ENCODE measurements at regions not wholly inside any gene's neighbourhood (a gene's known extent, or its start where the extent isn't known, plus 50 kb on each side); places are given as distances from the start of the nearest gene placed in this dataset.
A peak's percentile ranks its signal among the peaks of the same experiment; 100 is the strongest.

- H2AFZ ChIP-seq (ENCODE audit: low read depth, low read length), result peak overlapping the region; percentile 16
- no TSS peak for BruUV-seq (replicated peaks)
- H3K9ac ChIP-seq (replicated peaks; ENCODE audit: extremely low read depth, insufficient read depth, low read length), result no peak overlapping the region
- H3K79me2 ChIP-seq (ENCODE audit: control insufficient read depth, insufficient read depth, low read length), result peaks cover 10% of the 10 kb centered on the region
- peak; percentile 4 for FAIRE-seq
- peak overlapping the region; percentile 46 for H3K27ac ChIP-seq (ENCODE audit: insufficient read depth, low read depth, low read length)
- intact Hi-C loops (cut with micrococcal nuclease), result loop anchor here (10.0 kb wide), 1 partner anchor 207 kb away; no protein-coding TSS in a partner anchor
- TF ChIP-seq POLR2AphosphoS5 (IDR thresholded peaks at IDR 0.05; ENCODE audit: insufficient read depth, low read depth, low read length) (no peak), FOS (IDR thresholded peaks at IDR 0.05; ENCODE audit: borderline replicate concordance, insufficient read depth, low read length) (no peak), GATA2 (IDR thresholded peaks at IDR 0.05; ENCODE audit: insufficient read depth, insufficient read length, low read depth, low read length) (no peak), POLR2A (IDR thresholded peaks at IDR 0.05; ENCODE audit: low read depth, low read length) (no peak)
- no peaks in the 10 kb centered on the region for H3K9me3 ChIP-seq (replicated peaks; ENCODE audit: control insufficient read depth, insufficient read depth, low read length)
- no peaks in the 10 kb centered on the region for H3K9me1 ChIP-seq (replicated peaks; ENCODE audit: control insufficient read depth, extremely low read depth, insufficient read depth, low read length)
- no peaks in the 10 kb centered on the region for H3K36me3 ChIP-seq (ENCODE audit: control insufficient read depth in 2 of 2, extremely low read depth in 1 of 2, insufficient read depth in 2 of 2, low read length in 2 of 2)
- H4K20me1 ChIP-seq (replicated peaks; ENCODE audit: control insufficient read depth, extremely low read depth, insufficient read depth, low read length), result no peaks in the 10 kb centered on the region
- ChIA-PET CTCF (interaction anchor here (6.4 kb wide), 1 partner anchor 6 kb away, joined by 72 read pairs; no protein-coding TSS in a partner anchor), POLR2A (no interaction called here)
- peak; percentile 73 for DNase-seq (ENCODE audit: low read depth, low spot score)
- peaks cover 78% of the 10 kb centered on the region for H3K4me1 ChIP-seq (ENCODE audit: control insufficient read depth, extremely low read depth, insufficient read depth, low read length)
- no peak overlapping the region for H3K4me3 ChIP-seq (replicated peaks in 1 of 3; ENCODE audit: insufficient read depth in 1 of 3, low read depth in 1 of 3, low read length in 3 of 3)
- dilution Hi-C loops (cut with MboI; ENCODE audit: extremely low pct_ligation_motif_present, low sequenced_read_pairs), result no loop called here
- H3K27me3 ChIP-seq (ENCODE audit: control insufficient read depth in 2 of 2, insufficient read depth in 2 of 2, low read length in 2 of 2), result no peaks in the 10 kb centered on the region
- H3K4me2 ChIP-seq (ENCODE audit: insufficient read depth, low read length), result peak overlapping the region; percentile 28
Measured at GRCh38 chr4:55181010-55182005, 55.9 kb upstream of the KDR start.

DNA sequence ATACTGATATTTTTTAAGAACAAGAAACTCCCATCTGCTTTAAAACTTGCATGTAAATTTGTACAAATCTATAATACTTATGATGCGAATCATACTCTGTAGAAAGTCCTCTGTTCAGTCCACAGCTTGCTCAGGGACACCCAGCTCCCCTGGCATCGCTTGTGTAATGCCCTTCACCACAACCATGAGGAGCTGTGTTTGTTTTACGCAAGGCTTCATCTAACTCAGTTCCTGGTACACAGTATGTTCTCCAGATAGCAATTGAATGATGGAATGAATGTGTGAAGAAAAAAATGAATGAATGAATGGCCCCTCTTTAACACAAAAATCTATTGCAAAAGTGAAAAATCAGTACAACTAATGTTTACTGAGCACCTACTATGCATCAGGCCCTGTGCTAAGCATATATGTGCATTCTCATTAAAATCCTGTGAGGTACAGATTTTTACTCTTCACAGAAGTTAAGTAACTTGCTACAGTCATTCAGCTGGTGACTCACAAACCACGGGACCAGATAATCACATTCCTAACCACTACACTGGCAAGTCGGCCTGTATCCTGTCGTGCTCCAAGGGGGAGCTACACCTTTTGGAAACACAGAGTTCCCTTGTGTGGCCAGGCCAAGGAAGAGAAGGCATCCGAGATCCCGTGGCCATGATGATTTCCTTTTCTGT lies 58.7 kb upstream of the KDR start:
- Histone ChIP-seq H3K27me3 (ENCODE audit: control insufficient read depth in 2 of 2, insufficient read depth in 2 of 2, low read length in 2 of 2) (no peaks in the 10 kb centered on the region), H3K4me1 (ENCODE audit: control insufficient read depth, extremely low read depth, insufficient read depth, low read length) (peaks cover 65% of the 10 kb centered on the region), H4K20me1 (replicated peaks; ENCODE audit: control insufficient read depth, extremely low read depth, insufficient read depth, low read length) (no peaks in the 10 kb centered on the region), H3K4me3 (replicated peaks in 1 of 3; ENCODE audit: insufficient read depth in 1 of 3, low read depth in 1 of 3, low read length in 3 of 3) (no peak overlapping the region), H3K36me3 (ENCODE audit: control insufficient read depth in 2 of 2, extremely low read depth in 1 of 2, insufficient read depth in 2 of 2, low read length in 2 of 2) (no peaks in the 10 kb centered on the region), H3K27ac (ENCODE audit: insufficient read depth, low read depth, low read length) (peak overlapping the region; percentile 63), H3K9me1 (replicated peaks; ENCODE audit: control insufficient read depth, extremely low read depth, insufficient read depth, low read length) (no peaks in the 10 kb centered on the region), H2AFZ (ENCODE audit: low read depth, low read length) (no peak overlapping the region), H3K79me2 (ENCODE audit: control insufficient read depth, insufficient read depth, low read length) (no peaks in the 10 kb centered on the region), H3K9ac (replicated peaks; ENCODE audit: extremely low read depth, insufficient read depth, low read length) (peak overlapping the region; percentile 35), H3K4me2 (ENCODE audit: insufficient read depth, low read length) (peak overlapping the region; percentile 32), H3K9me3 (replicated peaks; ENCODE audit: control insufficient read depth, insufficient read depth, low read length) (no peaks in the 10 kb centered on the region)
- ChIA-PET CTCF (interaction anchor here (0.5 to 6.4 kb wide), 30 partner anchors 9 to 683 kb away, joined by 3 to 72 read pairs (median 5); partner anchors contain the start of genes KDR and SRD5A3), POLR2A (interaction anchor here (1.1 to 5.3 kb wide), 5 partner anchors 11 to 68 kb away, joined by 4 to 27 read pairs (median 5); partner anchors contain the start of gene KDR)
- dilution Hi-C loops (cut with MboI; ENCODE audit: extremely low pct_ligation_motif_present, low sequenced_read_pairs), result no loop called here
- BruUV-seq (replicated peaks), result no TSS peak
- peak; percentile 81 for DNase-seq (ENCODE audit: low read depth, low spot score)
- FAIRE-seq, result peak; percentile 37
- intact Hi-C loops (cut with micrococcal nuclease), result loop anchor here (1.0 to 10.0 kb wide), 4 partner anchors 8 to 209 kb away; partner anchors contain the start of gene KDR
- peak; percentile 63 for TF ChIP-seq GATA2 (IDR thresholded peaks at IDR 0.05; ENCODE audit: insufficient read depth, insufficient read length, low read depth, low read length)
- peak; percentile 95 for TF ChIP-seq FOS (IDR thresholded peaks at IDR 0.05; ENCODE audit: borderline replicate concordance, insufficient read depth, low read length)
- TF ChIP-seq, protein P1, sequence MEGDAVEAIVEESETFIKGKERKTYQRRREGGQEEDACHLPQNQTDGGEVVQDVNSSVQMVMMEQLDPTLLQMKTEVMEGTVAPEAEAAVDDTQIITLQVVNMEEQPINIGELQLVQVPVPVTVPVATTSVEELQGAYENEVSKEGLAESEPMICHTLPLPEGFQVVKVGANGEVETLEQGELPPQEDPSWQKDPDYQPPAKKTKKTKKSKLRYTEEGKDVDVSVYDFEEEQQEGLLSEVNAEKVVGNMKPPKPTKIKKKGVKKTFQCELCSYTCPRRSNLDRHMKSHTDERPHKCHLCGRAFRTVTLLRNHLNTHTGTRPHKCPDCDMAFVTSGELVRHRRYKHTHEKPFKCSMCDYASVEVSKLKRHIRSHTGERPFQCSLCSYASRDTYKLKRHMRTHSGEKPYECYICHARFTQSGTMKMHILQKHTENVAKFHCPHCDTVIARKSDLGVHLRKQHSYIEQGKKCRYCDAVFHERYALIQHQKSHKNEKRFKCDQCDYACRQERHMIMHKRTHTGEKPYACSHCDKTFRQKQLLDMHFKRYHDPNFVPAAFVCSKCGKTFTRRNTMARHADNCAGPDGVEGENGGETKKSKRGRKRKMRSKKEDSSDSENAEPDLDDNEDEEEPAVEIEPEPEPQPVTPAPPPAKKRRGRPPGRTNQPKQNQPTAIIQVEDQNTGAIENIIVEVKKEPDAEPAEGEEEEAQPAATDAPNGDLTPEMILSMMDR (IDR thresholded peaks at IDR 0.05; ENCODE audit: extremely low read depth in 1 of 2, insufficient read depth in 1 of 2, low read depth in 1 of 2, low read length in 2 of 2), result no peak
- TF ChIP-seq POLR2AphosphoS5 (IDR thresholded peaks at IDR 0.05; ENCODE audit: insufficient read depth, low read depth, low read length), result peak; percentile 45
- TF ChIP-seq POLR2A (IDR thresholded peaks at IDR 0.05; ENCODE audit: low read depth, low read length), result no peak
- TF ChIP-seq MAX (IDR thresholded peaks at IDR 0.05; ENCODE audit: insufficient read depth, insufficient read length), result no peak
- peak; percentile 88 for TF ChIP-seq JUN (IDR thresholded peaks at IDR 0.05; ENCODE audit: borderline replicate concordance, insufficient read depth, insufficient read length, low read depth)
- peak; percentile 33 for TF ChIP-seq MYC (IDR thresholded peaks at IDR 0.05; ENCODE audit: low read depth, low read length)
- TF ChIP-seq EZH2 (IDR thresholded peaks at IDR 0.05; ENCODE audit: borderline replicate concordance, low read depth, low read length, severe bottlenecking), result no peak

Measured in endothelial cell of umbilical vein (primary cell).